ENCODE measurements at regions not wholly inside any gene's neighbourhood (a gene's known extent, or its start where the extent isn't known, plus 50 kb on each side); places are given as distances from the start of the nearest gene placed in this dataset.

DNA sequence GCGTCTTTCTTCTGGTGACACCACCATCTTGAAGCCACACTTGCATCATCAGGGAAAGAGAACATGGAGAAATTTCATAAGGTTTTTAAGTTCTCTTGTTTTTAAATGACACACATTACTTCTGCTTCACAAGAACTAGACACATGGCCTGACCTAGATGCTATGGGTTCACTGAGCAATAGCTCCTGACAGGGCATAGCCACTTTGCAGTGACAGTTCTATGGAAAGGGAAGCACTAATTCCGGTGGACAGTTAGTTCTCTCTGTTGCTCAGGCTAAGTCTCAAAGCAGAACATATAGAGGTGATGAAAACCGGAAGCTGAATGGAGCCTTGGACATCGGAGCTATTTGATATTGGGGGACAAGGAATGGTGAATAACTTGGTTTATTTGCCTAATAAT lies 940.1 kb upstream of the WWC1 start:
- TF ChIP-seq CTCF (IDR thresholded peaks at IDR 0.05; ENCODE audit: extremely low read depth, insufficient read depth, missing control alignments) = no peak
- in situ Hi-C loops (cut with MboI; ENCODE audit: low pct_unique_long_range_greater_than_20kb, low sequenced_read_pairs, unreplicated experiment) = no loop called here
- no peak for DNase-seq (ENCODE audit: low spot score)

GRCh38 chr5:167352801-167353200 lies 938.6 kb upstream of the WWC1 start:
- TF ChIP-seq CTCF (IDR thresholded peaks at IDR 0.05; ENCODE audit: extremely low read depth, insufficient read depth, missing control alignments) = no peak
- no peak for DNase-seq (ENCODE audit: low spot score)
- in situ Hi-C loops (cut with MboI; ENCODE audit: low pct_unique_long_range_greater_than_20kb, low sequenced_read_pairs, unreplicated experiment) = no loop called here

DNA sequence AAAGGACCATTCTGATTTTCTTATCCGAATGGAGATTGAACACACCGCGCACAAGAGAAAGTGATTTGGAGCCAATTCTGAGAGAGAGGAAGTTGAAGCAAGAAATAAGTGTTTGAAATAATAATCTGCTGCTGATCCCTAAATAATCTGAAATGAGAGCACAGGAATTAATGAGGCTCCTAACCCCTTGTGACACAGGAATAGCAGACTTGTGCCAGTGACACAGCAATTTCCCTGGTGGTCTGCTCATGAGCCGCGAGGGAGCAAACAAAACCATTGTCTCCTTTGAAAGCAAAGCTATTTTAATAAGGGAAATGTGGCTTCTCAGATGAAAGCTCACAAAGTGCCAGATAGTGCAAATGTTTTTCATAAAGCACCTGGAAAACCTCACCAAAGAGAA lies 936.1 kb upstream of the WWC1 start:
- in situ Hi-C loops (cut with MboI; ENCODE audit: low pct_unique_long_range_greater_than_20kb, low sequenced_read_pairs, unreplicated experiment) = no loop called here
- TF ChIP-seq CTCF (IDR thresholded peaks at IDR 0.05; ENCODE audit: extremely low read depth, insufficient read depth, missing control alignments) = no peak
- DNase-seq (ENCODE audit: low spot score) = no peak

GRCh38 chr5:167356374-167356773 lies 935.1 kb upstream of the WWC1 start:
- in situ Hi-C loops (cut with MboI; ENCODE audit: low pct_unique_long_range_greater_than_20kb, low sequenced_read_pairs, unreplicated experiment) = no loop called here
- DNase-seq (ENCODE audit: low spot score) = no peak
- TF ChIP-seq CTCF (IDR thresholded peaks at IDR 0.05; ENCODE audit: extremely low read depth, insufficient read depth, missing control alignments) = no peak

DNA sequence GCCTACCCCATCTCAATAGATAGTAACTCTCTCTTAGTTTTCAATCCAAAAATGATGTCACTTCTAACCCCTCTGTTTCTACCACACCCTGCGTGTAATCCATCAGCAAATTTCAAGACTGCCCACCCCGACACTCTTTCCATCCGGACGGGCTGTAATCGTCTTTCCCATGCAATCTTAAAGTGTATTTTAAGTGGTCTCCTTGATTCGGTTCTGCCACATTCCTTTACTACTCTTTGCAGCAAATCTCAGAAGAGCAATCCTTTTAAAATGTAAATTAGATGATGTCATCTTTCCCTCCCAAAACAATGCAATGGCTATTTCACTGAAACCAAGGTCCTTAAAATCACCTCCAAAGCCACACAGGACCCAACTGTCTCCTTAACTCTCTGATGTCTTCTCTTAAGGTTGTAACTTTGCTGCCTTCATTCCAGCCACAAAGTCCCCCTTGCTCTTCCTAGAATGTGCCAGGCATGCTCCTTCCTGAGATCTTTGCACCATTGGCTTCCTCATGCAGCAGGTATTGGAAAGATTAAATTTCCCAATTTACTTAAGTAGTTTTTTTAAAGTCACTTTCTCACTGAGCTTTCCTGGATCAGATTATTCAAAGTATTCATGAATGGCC lies 932.5 kb upstream of the WWC1 start:
- no peak for TF ChIP-seq CTCF (IDR thresholded peaks at IDR 0.05; ENCODE audit: extremely low read depth, insufficient read depth, missing control alignments)
- no peak for DNase-seq (ENCODE audit: low spot score)
- in situ Hi-C loops (cut with MboI; ENCODE audit: low pct_unique_long_range_greater_than_20kb, low sequenced_read_pairs, unreplicated experiment) = no loop called here

DNA sequence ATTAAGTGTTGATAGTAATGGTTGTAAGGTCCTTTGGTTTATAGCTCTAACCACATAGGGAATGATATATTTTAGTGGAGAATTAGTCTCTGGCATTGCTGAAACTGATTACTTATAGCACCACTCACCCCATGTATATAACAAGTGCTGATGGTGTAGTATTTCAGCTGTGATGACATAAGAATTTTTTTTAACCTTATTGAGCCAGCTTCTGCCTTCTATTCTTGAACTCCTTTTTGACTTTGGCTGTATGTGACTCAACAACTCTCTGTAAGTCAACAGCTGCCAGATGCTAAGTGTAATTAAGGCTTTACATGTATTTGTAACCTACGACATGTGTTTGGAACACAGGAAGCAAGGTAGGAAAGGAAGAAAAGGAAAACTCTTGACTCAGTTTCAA lies 929.6 kb upstream of the WWC1 start:
- DNase-seq (ENCODE audit: low spot score) = no peak
- in situ Hi-C loops (cut with MboI; ENCODE audit: low pct_unique_long_range_greater_than_20kb, low sequenced_read_pairs, unreplicated experiment) = no loop called here
- no peak for TF ChIP-seq CTCF (IDR thresholded peaks at IDR 0.05; ENCODE audit: extremely low read depth, insufficient read depth, missing control alignments)

DNA sequence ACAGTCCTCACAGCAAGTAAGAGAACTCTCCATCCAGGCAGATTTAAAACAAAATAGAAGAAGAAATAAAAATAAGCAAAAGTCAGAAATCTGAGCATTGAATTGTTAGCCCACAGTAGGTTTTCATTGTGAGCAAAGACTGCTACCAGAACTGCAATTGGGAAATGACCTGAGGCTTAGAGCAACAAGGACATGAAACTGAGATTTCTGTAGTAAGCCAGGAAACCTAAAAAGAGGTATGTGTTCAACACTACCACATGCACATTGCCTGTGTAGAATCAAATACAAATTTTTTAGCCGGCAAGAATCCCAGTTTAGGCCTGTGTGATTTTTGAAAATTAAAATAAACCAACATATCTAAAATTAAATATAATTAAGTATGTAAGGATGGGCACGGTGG lies 928.4 kb upstream of the WWC1 start:
- DNase-seq (ENCODE audit: low spot score) = no peak
- no peak for TF ChIP-seq CTCF (IDR thresholded peaks at IDR 0.05; ENCODE audit: extremely low read depth, insufficient read depth, missing control alignments)
- in situ Hi-C loops (cut with MboI; ENCODE audit: low pct_unique_long_range_greater_than_20kb, low sequenced_read_pairs, unreplicated experiment) = no loop called here
